Activated T-cell treated with anti-CD3 and anti-CD28 coated beads, Interleukin-2, amount 50 U/mL, for 1 hour (primary cell): ENCODE measurements at regions not wholly inside any gene's neighbourhood (a gene's known extent, or its start where the extent isn't known, plus 50 kb on each side); places are given as distances from the start of the nearest gene placed in this dataset.
"Not testable (repeated sequence)": the region's sequence is repeated elsewhere in the genome, so short reads cannot be mapped to it uniquely, and the experiment has no call there.

Experiments used
- DNase-seq: peaks from one replicate; pipeline ENCODE4 v3.0.0-alpha.2; 2020

DNA sequence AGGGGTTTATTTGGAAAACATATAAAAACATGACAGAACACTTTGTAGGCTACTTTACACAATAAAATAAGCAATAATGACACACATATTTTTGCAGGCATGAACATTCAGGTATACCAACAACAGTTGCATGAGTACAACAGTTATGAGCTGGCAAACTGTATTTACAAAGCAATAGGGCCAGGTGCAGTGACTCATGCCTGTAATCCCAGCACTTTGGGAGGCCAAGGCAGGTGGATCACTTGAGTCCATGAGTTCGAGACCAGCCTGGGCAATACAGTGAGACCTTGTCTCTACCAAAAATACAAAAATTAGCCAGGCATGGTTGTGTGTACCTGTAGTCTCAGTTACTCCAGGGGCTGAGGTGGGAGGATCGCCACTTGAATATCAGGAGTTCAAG is 101.1 kb downstream of the BMP4 start:
- no peak for DNase-seq

DNA sequence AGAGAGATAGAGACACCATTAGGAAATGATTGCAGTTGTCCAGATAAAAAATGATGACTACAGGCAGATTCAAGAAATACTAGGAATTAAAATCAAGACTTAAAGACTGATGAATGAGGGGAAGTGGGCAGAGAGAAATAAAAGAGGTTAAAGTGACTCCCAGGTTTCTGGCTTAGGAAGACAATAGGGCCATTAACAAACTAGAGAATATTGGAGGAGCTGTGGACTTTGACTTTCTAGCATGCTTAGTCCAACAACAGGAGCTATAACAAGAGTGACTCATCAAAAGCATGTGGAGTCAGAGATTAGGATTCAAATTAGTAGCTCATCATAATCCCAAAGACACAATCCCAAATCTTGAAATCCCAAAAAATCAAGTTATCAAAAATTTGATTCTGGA is 101.5 kb downstream of the BMP4 start:
- no peak for DNase-seq

DNA sequence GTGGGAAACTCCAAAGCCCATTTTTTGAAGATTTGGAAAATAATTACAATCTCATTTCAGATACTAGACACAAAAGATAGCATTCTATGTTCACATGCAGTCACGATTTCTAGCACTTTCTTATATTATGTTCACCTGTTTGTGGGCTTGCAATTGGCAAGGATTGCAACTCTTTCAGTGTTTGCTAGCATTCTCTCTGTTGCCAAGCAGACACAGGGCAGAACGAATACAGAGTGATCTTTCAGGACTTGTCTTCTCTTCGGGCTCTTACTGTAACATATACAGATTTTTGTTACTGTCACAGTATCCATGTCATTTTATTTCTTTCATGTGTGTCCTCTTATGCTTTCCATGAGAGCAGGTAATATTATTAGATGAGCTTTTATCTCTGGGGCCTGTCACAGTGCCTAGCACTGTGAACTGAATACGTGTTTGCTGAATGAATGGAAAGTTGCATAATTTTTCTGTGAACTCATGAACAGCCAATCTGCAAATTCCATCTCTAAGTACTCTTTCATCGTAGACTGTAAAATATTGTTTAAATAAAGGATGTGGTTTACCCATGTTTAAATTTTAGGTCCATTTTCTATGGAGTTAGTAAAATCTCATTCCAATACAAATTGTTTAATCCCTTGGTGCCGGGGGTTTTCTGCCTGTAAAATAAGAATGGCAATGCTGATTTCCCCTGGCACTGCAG is 105.1 kb downstream of the BMP4 start:
- no peak for DNase-seq

DNA sequence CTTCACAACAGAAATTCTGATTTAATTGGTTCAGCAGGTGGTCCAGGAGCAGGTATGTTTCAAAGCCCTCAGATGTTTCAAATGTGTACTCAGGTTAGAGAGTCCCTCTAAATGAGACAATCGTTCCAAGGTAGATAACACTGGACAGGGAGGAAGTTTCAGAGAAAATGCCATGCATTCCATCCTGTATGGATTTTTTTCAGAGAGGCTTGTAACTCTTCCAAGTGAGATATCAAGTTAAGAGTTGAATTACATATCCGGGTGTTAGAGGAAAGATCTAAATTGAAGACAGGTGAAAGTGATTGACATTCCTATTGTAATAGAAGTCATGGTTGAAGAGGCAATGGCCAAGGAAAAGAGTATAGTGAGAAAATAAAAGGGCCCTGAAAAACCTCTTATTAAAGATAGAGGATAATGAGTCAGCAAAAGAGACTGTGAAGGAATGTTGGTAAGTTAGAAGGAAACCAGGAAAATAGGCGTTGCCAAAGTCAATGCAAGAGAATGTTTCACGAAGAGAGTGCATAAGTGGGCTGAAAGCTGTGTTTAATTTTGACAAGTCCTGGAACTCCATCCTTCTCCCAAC is 105.8 kb downstream of the BMP4 start:
- no peak for DNase-seq

DNA sequence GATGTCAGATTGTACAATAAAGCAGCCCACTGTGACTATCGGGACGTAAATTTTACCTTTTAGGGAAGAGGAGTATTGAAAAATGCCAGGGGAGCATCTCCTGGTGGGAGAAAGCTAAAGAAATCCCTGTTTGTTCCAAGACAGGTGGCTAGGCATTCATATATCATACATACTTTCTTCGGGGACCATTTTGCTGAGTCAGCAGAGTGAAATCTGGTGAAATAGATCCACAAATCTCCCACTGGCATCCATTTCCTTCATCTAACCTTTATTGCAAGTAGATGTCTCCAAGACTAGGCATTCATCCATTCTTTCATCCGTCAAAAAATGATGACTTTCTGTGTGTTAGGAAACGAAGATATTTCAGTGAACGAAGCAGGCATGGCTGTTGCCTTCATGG is 107.1 kb downstream of the BMP4 start:
- DNase-seq: no peak

DNA sequence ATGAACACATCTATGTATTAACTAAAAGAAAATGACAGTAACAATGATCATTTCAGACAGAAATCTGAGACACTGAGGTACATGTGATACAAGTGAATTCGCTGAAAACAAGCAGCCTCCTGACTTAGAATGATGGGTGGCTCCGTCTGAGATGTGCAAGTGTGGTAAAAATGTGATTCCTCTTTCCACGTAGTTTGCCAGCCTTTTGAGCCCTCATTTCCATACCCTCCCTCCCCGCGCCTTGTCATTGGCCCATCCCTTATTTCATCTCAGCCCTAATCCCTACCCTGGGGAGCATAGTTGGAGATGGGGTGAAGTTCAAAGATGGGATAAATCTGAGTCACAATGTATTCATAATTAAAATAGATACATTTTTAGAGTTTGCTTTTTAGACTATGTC is 107.8 kb downstream of the BMP4 start:
- DNase-seq: no peak

DNA sequence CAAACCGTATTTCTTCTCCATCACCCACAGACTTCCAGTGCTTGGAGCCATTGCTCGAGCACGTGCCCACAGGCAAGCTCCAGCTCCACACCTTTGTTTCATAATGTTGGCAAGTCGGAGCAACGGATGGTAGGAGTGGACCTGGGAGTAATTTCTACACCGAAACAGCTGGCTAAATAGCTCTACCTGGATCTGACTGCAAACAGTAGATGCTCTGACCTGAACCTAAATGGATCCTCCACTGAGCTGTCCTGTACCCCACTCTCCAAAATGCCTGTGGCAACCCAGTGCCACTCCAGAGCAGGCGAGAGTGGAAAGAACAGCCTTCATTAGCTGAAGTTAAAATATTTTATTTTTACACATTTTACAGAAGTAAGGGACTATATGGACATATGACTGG is 108.7 kb downstream of the BMP4 start:
- DNase-seq: no peak

DNA sequence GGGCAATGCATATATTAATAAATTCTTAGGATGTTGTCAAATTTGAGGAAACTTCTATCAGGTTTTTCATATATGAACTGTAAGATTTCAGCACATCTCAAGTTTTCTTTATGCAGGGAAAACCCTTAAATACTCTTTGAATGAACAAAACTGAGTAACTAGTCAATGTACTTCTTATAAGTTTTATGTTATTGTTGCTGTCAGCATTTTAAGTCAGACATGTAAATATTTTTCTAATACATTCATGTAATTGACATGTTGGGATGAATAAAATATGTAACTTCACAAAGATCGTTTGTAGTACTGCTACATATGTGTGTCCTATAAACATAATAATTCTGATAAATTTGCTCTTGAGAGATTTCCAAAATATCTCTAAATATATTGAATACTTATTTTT is 109.6 kb downstream of the BMP4 start:
- no peak for DNase-seq

DNA sequence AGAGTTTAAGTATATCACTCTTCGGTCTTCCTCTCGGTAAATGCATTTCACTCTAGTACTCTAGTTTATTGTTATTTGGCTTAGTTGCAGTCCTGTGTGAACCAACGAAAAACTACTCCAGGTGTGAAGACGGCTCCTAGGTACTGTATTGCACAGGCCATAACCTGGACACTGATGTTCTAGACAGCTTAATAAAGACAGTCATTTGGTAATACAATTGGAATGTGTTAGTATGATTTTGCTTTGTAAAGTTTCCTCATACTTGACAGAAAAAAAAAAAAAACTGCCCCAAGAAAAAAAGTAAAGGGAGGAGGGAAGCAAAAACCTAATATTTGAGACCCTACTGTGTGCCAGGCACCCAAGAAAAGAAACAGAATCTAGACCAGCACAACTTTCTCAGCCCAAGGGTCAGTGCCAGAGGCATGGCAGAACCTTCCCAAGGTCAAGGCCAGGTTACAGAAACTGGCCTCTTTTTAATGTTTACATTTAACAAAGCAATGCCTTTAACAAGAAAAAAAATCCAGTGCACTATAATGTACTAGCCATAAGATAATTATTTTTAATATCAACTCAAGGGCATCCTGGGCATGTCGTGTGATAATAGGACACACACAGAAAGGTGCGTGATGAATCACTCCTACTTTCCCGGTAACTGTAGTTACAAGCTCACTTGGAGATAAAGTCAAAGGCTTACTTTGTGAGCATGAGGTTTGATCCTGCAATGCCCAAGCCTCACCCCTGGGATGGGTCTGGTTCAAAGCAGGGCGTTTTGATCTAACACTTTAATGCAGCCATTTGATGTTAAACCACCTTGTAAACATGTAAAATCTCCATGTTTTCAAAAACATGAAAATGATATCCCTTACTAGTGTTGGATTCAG is 110.6 kb downstream of the BMP4 start:
- no peak for DNase-seq

DNA sequence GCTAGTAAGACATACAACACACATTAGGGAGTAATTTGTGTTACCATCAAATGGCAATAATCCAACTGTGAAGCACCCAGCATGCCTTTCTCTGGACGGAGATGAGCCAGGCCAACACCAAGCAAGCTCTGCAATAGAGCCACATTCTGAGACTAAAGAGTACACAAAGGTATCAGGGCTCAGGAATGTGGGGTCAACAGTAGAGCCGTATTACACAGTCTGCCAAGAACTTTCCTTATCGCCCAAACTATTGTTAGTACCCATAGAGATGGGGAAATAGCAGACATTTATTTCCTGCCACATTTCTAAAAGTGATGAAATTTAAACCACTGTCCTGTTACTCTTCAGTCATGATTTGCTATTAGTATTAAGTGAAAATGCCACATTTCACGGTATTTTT is 113.7 kb downstream of the BMP4 start:
- no peak for DNase-seq

DNA sequence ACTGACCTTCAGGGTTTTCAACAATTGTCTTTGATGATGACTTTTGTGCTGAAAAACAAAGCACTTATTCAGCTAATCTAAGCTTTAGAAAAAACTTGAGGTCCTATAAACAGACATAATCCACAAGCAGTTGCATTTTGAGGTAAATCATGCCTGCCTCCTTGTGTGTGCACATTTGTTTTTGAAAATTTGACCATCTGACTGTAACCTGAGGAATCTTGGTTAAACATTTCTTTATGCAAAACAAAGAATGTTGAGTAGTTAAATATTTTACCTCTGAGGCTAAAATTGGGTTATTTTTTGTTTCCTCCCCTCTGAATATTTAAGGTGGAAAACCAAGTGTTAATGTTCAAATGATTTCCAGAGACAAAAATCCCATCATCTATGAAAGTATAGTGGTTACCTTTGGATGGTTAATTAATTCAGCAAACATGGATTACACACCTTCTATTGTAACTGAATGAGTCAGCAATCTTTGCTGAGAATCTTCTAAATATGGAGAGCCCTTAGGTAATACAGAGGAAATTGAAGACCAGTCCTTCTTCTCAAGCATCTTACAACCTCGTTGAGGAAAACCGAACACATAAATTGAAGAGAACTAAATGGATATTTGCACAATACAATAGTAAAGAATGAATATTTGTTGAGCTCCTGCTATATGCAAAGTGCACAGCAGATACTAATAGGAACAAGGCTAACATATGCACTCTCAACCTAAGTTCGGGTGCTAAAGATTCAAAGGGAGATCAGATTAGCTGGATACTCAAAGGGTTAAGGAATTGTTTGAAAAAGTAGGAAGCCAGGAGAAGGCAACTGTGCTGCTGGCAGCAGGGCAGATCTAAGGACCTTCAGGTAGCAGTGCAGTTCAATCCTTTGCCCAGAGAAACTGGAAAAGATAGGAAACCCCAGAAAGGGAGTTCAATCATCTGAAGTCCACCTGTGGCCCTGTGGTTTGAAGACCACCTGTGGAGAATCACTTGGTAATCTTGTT is 115.2 kb downstream of the BMP4 start:
- no peak for DNase-seq

DNA sequence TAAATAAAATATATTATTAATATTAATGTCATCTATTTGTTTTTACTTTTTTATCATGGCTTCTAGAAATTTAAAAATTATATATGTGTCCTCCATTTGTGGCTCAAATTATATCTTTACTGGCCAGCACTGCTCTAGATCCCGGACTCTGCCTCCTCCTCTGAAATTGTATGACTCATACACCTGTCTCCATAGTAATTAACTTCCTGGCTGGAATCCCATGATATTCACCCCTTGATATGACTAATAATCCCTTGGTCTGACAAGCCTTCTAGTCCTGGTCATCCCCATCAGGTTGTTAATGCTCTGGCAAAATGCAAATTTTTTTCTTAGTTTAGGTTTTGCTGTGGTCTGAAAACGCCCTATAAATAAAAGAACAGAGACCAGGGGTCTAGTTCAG is 116.2 kb downstream of the BMP4 start:
- no peak for DNase-seq

DNA sequence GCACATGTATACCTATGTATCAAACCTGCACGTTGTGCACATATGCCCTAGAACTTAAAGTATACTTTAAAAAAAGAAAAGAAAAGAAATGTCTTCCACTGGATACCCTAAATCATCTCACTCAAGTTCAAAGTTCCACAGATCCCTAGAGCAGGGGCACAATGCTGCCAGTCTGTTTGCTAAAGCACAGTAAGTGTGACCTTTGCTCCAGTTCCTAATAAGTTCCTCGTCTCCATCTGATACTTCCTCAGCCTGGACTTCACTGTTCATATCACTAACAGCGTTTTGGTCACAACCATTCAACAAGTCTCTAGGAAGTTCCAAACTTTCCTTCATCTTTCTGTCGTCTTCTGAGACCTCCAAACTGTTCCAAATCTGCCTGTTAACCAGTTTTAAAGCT is 118.3 kb downstream of the BMP4 start:
- DNase-seq: no peak

DNA sequence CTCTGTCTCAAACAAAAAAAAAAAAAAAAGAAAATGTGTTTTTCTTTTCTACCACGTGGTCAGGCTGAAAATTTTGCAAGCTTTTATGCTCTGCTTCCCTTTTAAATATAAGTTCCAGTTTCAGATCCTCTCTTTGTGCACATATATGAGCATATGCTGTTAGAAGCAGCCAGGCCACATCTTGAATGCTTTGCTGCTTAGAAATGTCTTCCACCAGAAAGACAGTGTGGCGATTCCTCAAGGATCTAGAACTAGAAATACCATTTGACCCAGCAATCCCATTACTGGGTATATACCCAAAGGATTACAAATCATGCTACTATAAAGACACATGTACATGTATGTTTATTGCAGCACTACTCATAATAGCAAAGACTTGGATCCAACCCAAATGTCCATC is 119.0 kb downstream of the BMP4 start:
- DNase-seq: not testable (repeated sequence)

DNA sequence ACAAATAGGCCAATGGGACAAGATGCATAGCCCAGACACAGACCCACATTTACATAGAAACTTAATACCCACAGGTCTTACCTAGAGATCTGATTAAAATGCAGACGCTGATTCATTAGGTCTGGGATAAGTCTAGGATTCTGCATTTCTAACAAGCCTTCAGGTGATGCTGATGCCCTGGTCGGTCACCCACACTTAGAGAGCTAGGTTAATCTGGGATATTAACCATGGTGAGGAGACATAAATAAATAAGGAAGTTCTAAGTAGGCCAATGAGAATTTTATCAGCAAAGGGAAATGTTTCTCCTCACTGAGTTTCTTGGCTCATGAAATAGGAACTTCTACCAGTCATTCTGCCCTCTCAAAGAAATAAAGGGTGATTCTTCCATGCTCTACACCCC is 120.1 kb downstream of the BMP4 start:
- DNase-seq: no peak

DNA sequence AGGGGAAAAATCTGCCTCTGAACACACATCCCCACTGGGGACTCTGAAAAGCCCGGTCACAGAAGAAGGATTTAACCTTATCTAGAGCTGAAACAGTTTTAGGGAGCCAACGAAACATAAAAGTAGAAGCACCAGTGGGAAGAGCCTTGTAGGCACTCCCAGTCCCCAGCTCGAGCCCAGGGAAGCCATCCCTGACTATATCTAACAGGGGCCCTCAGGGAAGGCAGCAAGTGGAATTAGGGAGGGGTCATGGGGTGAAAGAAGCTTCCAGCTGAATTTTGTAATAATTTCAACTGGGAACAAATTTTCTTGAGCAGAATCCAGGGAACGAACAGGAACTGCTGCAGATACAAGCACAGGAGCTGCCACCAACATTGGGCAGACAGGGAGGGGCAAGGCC is 127.8 kb downstream of the BMP4 start:
- DNase-seq: no peak

DNA sequence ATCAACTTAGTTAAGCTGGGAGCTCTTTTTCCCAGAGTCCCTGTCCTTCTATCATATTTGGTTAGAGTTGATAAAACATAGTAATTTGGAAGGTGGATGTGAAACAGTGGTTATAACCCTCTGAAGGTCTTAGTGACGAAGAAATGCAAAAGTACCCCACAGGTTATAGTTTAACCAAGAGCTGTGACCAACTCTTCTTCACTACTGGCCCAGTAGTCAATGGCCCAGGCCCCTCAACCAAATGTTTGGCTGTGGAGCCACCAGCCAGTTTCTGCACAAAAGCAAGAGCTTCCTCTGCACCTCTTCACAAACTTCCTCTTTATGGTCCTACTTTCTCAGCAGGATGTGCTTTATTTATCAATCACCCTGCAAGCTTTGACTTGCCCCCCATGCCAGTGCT is 132.6 kb downstream of the BMP4 start:
- DNase-seq: no peak

DNA sequence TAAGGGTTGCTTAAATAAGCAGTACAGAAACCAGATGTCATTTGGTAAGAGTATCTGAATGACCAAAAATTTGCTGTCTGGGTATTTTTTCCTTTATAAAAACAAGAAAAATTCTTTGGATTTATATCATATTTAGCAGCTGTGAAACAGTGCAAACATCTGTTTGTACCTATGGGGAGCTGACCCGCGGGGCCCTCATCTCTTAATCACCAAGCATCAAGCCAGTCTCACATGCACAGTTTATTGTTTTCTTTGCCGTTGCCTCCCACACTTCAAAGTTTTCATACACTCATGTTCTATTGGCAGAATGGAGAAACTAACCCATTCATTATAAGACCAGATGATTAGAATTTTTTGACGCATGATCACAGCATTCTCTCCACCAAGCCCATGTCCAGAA is 142.2 kb downstream of the BMP4 start:
- DNase-seq: no peak

DNA sequence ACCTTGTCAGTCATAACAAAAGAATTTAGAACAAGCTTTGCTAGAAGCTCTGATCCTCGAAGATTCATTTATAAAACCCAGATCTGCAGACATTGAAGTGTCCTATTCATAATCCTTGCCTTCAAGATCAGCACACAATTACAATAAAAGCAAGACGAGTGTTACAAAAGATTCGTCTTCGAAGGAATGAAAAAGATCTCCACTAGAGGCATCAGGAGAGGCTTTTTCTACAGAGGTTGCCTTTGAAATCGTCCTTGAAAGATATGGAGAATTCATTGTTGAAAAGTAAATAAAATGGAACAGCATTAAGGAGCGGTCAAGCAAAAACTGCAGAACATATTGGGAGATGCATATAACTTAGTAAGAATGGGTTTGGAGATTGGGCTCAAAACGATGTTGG is 146.4 kb downstream of the BMP4 start:
- no peak for DNase-seq

DNA sequence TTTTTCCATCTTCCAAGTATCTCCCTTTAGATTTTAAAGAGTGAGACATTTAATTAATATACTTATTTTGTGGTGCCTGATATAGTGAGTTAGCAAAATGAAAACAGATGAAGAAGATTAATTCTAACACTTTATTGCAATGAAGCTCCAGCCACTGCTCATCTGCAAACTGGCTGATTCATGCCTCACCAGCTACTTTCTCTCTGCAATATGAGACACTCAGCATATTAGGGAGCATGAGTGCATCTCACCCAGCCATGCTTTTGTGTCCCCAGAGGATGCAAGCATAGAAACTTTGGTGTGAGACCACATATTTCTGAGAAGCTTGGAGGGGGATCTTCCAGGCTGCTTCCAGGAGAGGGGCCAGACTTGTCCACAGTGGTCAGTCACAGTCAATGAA is 148.6 kb downstream of the BMP4 start:
- no peak for DNase-seq

DNA sequence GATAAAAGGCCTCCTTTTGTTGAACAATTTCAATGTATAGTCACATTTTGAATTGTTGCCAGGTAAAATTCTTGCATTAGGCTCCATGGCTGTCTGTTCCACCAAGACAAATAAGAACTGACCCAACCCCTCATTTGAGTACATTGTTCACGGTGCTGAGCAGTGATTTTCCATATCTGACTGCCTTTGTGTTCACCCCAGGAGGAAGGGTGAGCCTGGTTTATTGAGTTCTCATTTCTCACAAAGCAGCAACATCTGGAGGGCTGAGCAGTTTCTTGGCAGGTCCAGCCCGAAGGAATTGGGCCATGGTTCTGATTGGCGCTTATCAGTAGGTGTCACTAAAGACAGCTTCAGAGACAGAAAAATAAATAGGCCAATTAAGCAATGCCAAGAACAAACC is 149.1 kb downstream of the BMP4 start:
- no peak for DNase-seq

DNA sequence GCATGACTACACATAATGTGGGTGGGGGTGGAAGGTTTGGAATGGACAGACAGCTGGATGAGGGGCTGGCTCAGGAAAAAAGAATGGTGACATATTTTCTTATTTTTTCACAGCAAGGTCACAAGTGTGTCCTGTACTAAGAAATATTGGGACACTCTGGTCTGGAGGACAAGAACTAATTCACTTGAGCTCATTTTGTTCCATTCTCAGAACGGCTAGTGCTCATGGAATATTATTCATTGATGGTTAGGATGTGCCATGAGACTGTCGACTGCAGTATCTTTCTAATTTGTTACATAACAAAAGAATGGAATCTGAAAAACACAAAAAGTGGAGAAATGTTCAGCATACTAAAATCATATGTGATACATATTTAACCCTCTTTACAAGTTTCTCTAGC is 149.5 kb downstream of the BMP4 start:
- DNase-seq: no peak

DNA sequence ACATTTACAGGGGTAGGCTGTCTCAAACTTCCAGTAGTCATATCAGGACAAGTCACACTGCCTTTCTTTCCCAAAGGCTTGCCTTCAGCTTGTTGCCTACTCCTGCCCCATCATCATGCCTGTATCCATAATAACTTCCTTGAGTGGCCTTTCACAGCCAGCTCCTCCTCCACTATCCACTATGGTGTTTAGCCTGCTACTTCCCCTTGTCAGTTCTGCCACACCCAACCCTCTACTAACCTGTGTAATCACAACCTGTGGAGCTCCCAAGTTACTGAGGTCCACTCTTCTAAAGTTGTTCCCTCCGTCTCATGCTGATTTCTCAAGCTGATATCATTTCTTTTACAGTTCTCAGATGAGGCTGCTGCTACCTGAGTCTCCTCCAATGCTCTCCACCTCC is 159.9 kb downstream of the BMP4 start:
- DNase-seq: no peak
